H1 (cell line): ENCODE measurements at regions not wholly inside any gene's neighbourhood (a gene's known extent, or its start where the extent isn't known, plus 50 kb on each side); places are given as distances from the start of the nearest gene placed in this dataset.

Experiments
- ATF2 ChIP-seq: IDR thresholded peaks from 2 replicates; pipeline ENCODE4 v1.6.1; 2012; ENCODE audit warnings: low read length, inconsistent platforms
- CHD2 ChIP-seq: IDR thresholded peaks from 2 replicates; pipeline ENCODE4 v1.6.1; 2012; ENCODE audit warnings: low read length, improper control_type of control experiment

GRCh38 chr9:87826331-87826730, 56.3 kb upstream of the SPATA31E1 start (continued):
- TF ChIP-seq ATF2, result no peak
- TF ChIP-seq CHD2, result no peak
